HG03045 (cell line): ENCODE measurements at regions not wholly inside any gene's neighbourhood (a gene's known extent, or its start where the extent isn't known, plus 50 kb on each side); places are given as distances from the start of the nearest gene placed in this dataset.
"Not testable (repeated sequence)": the region's sequence is repeated elsewhere in the genome, so short reads cannot be mapped to it uniquely, and the experiment has no call there.

Source experiments
- ATAC-seq: cut with Tn5 transposase; IDR thresholded peaks from one replicate; pipeline ENCODE4 v1.9.1; 2021; ENCODE audit warnings: mild to moderate bottlenecking, moderate library complexity; ENCODE audit not compliant: unreplicated experiment

DNA sequence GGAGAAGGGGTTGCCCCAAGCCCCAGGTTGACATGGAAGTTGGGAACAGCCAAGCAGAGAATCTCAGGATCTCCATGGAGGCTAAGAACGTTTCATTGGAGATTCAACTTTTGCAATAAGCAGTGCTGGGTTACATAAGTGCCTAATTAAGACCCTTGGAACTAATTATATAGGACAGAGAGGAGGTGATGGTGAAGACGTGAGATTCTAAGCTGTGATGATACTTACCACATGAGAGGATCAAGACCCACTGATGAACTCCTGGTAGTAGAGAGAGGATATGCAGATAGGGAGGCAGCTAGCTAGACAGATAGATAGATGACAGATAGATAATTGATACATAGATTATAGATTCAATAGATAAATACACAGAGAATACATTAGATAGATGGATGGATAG lies 278.5 kb downstream of the SHOX start:
- ATAC-seq, result not testable (repeated sequence)

DNA sequence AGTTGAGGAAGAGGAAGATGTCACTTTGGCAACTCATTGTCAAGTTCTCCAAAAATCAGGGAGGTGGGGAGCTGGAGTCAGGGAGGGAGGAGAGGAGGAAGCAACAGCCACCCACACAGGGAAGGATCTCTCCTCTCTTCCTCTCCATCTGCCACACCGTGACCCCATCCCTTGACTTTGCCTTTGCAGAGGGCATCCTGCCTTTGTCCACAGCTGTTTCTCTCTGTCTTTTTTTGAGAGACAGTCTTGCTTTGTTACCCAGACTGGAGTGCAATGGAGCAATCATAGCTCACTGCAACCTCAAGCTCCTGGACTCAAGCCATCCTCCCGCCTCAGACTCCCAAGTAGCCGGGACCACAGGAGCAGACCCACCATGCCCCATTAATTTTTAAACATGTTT lies 276.0 kb downstream of the SHOX start:
- ATAC-seq, result no peak

DNA sequence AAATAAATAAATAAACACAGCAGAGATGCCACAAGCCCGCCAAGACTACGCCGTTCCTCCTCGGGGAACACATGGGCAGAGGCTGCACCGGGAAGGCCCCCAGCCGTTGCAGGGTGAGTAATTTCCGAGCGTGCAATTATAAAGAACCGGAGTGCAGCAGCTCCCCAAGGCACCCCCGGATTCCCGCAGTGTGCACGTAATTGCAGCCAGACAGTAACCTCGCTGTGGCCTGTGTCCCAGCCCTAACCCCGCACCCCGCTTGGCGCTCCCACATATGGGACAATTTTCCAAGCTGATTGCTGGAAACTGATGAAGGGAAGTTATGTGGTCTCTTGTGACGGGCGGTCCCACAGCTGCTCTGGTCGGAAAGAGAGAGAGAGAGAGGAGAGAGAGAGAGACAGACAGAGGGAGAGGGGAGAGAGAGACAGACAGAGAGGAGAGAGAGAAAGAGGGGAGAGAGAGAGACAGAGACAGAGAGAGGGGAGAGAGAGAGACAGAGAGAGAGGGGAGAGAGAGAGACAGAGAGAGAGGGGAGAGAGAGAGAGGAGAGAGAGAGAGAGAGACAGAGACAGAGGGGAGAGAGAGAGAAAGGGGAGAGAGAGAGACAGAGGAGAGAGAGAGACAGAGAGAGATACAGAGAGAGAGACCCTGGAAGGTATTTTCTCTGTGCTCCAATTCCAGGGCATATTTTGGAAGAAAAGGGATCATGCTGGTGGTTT lies 275.4 kb downstream of the SHOX start:
- no peak for ATAC-seq

DNA sequence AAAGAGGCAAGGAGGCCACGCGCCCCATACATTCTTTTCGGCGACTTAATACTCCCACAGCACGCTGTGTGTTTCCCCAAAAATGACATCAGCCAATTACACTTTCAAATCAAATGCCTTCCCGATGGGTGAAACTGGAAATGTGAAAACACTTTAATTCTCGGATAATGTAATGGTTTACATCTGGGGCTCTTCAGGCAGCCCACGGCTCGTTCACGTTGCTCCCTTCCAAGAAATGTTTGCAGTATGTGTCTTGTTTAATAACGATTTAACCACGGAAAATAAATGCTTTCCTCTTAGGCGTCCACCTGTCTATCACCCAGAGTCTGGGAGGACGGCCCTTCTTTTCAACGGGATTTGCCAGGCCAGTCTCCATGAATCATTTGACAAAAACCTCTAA lies 272.5 kb downstream of the SHOX start:
- ATAC-seq, result no peak

DNA sequence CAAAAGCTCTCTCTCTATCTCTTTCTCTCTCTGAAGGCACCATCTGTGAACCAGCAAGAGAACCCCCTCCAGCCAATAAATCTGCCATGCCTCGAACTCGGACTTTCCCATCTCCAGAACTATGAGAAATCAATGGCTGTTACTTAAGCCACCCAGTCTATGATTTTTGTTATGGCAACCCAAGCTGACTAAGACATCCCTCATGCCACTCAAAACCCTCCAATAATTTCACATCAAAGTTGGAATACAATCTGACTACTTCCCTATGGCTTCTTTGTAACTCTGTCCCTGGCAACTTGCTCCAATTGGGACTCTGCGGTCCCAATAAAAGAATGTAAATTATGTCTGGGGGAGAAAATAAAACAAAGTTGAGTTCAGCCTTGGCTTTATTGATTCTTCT lies 265.7 kb downstream of the SHOX start:
- ATAC-seq, result no peak

DNA sequence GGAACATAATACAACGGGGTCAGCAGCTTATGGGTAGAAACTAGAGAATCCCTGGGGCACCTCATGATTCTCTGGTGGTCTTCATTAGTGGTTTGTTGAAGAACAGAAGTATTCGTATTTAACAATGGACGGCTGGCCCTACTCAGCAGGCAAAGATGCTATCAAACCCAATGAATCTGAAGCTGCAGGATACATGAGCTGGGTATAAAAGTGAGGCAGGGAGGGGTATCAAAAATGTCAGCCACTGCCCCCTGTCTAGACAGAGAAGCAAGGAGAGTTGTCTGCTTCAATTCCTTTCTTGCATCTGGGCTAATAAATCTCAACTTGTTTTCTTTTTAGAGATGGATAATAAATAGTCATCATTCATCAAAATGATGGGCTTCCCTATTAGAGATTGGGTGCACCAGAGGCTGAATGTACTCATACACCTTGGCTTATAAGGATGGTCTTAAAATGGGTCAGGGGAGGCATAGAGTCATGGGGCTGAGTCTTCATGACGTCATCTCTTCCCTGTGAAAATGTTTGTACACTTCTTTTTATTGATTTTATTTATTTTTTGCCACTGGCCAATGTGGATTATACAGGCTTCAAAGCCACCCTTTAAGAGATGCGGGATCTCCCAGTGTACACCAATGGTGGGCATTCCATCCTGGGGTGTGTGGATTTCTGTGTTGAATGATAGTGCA lies 259.5 kb downstream of the SHOX start:
- no peak for ATAC-seq

DNA sequence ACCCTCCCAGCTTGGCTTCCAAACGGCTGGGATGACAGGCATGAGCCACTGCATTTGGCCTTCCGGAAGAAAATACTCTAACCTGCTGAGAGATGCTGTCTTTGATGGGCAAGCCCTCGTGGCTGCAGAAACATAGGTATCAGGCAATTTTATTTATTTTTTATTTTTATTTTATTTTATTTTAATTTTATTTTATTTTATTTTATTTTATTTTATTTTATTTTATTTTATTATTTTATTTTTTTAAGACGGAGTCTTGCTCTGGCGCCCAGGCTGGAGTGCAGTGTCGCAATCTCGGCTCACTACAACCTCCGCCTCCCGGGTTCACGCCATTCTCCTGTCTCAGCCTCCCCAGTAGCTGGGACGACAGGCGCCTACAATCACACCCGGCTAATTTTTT lies 257.1 kb downstream of the SHOX start:
- ATAC-seq, result not testable (repeated sequence)

DNA sequence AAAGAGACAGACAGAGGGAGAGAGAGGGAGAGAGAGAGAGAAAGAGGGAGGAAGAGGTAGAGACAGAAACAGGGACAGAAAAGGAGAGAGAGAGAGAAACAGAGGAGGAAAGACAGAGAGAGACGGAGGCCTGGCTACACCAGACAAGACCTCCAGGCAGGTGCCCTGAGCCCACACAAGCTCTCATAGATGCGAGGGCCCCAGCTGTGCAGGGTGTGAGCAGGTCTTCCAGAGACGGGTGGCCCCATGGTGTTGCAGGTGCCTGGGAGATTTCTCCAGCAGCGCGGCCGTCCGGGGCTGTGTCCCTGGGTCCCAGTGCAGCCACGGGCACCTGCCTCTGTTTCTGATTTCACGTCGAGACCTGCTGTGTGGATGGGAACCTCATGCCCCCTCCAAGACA lies 253.0 kb downstream of the SHOX start:
- no peak for ATAC-seq

DNA sequence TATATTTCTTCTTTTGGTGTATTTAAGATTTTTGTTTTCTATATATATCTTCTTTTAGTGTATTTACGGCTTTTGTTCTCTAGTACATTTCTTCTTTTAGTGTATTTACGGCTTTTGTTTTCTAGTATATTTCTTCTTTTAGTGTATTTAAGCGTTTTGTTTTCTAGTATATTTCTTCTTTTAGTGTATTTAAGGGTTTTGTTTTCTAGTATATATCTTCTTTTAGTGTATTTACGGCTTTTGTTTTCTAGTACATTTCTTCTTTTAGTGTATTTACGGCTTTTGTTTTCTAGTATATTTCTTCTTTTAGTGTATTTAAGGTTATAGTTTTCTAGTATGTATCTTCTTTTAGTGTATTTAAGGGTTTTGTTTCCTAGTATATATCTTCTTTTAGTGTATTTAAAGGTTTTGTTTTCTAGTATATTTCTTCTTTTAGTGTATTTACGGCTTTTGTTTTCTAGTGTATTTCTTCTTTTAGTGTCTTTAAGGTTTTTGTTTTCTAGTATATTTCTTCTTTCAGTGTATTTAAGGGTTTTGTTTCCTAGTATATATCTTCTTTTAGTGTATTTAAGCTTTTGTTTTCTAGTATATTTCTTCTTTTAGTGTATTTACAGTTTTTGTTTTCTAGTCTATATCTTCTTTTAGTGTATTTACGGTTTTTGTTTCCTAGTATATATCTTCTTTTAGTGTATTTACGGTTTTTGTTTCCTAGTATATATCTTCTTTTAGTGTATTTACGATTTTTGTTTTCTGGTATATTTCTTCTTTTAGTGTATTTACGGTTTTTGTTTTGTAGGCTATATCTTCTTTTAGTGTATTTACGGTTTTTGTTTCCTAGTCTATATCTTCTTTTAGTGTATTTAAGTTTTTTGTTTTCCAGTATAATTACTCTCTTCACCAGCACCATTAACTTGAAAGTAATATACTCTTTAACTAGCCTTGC lies 249.4 kb downstream of the SHOX start:
- ATAC-seq, result not testable (repeated sequence)

DNA sequence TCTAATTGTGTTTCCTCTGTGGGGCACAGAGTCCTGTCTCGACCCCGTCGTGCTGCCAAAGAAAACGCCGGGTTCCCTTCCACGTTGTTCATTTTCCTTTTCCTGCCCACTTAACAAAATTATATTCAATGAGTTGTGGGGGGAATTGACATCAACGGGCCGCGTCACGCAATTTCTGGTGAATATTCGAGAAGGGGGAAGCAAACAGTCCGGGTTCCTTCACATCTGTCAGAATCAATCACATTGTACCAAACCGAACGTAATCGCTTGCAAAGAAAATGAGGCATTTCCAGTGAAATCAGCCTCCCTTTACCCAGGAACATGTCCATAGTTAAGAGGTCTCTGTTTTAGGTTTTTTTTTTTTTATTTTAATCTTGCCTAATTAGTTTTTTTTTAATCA lies 243.5 kb downstream of the SHOX start:
- ATAC-seq, result no peak

DNA sequence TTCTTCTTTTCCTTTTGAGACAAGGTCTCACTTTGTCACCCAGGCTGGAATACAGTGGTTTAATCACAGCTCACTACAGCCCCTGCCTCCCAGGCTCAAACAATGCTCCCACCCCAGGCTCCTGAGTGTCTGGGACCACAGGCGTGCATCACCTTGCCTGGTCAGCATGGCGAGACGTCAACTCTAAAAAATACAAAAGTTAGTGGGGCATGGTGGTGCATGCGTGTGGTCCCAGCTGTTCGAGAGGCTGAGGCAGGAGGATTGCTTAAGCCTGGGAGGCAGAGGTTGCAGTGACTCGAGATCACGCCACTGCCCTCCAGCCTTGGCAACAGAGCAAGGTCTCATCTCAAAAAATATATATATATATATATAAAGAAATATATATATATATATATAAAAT lies 242.4 kb downstream of the SHOX start:
- ATAC-seq, result no peak

DNA sequence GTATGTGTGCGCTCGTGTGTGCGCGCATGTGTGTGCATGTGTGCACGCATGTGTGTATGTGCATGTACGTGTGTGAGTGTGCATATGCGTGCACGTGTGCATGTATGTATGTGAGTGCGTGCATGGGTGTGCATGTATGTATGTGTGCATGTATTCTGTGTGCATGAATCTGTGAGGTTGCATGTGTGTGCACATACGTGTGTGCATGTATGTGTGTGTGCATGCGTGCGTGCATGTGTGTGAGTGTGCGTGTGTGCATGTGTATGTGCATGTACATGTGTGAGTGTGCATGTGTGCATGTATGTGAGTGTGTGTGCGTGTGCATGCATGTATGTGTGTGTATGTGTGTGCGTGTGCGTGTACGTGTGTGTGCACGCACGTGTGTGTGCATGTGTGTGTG lies 241.5 kb downstream of the SHOX start:
- ATAC-seq, result no peak

DNA sequence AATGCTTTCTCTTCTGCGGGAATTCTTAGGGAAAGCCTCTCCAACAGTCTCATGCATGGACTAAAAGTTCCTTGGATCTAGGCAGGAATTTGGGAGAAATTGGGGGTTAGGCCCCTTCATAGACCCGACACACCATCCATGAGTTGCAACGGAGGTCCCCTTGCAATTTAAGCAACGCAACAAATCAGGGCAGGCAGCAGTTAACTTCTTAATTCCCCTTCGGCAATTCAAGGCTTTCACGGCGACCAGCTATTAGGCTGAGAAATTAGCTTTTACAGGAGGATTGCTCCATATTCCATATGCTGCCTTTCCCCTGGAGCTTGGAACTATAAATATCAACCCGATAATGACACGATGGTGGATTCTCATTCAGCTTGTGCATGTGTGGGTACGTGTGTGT lies 241.0 kb downstream of the SHOX start:
- no peak for ATAC-seq

DNA sequence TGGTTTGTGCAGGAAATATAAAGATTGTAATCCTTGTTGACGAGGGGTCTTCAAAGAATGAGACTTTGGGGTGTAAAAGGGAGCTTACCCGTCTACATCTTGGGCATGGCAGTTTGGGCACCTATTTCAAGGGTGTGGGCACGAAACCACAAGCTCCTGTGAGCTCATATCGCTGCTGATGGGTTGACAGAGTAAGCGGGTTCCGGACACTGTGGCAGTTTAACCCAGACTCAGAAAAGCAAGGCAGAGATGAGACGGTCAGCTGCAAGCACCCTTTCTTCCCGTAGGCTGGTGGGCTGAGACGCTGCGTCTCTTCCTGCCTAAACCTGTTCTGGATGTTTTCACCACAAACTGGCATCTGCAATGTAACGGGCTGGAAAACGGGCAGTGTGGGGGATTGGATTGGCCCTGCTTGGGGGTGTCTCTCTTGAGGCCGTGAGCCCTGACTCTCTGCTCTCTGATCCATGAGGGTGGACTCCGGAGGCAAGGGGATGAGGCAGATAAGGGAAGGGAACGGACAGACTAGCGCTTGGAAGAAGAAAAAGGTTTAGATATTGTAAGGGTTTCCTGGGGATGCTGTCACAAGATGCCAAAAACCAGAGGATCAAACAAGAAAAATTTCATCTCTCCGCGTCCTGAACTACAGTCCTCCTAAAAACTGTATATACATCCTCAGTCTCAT lies 237.5 kb downstream of the SHOX start:
- ATAC-seq, result no peak

DNA sequence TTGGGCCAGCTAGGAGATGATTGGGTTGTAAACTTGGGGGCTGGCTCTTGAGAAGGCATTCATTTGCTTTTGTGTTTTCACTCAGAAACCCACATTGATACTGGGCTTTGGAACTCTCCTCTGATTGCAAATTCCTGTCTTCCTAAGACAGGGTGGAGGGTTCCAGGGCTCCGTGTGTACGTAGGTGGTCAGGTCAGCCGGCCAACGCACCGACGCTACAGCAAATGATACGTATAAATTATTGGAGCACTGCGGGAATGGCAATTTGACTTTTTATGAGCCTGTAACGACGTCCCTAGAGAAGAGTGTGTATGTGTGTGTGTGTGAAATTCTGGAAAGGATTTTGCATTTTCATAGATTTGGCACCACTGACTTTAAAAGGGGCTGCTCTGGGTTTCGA lies 236.9 kb downstream of the SHOX start:
- ATAC-seq, result no peak

DNA sequence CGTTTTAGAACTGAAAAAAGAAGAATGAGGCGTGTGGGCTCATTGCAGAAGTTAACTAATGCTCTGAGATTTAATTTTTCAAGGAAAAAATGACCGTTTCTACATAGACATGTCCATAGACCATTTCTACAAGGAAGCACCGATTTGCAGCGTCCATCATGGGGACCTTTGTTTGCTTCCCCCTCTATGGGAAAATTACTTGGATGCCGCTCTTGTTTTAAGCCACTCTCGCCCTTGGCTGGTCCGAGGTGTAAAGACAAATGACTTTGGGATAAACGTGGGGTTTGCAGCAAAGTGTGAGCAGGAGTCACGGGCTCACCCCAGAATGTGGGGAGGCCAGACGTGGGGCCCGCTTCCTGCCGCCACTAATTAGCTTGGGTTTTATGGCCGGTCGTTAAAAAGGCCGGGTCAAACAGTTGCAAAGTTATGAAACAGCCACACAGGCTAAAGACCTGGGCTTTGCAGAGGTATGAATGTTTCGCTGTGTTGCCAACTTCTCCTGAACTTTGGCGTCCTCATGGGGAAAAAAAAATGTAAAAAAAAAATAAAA lies 235.9 kb downstream of the SHOX start:
- ATAC-seq, result no peak

DNA sequence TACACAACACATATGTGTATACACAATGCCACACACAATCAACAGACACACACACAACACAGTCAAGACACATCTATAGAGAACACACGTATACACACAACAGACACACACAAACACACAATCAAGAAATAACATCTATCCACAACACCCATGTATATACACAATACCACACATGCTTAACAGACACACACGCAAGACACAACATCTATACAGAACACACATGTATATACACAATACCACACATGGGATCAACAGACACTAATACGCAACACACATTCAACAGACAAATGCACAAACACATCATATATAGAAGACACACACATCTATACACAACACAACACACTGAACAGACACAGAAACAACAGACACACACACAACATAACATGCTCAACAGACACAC lies 234.8 kb downstream of the SHOX start:
- ATAC-seq, result no peak

DNA sequence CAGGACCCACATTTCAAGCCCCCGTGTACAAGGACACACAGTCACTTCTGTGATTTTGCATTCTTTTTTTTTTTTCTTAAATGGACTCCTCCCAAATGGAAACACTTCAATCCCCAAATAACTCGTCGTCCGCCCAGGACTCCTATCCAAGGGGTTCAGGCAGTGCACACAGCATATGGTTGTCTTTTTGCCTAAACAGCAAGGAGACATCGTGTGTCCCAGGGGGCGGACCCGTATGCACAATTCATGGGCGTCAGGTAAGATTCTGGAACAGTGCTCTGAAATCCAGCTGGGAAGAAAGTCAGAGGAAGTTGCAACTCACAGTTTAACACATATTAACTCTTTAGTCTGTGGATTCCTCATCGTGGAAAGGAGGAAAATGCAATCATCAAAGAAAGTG lies 231.3 kb downstream of the SHOX start:
- no peak for ATAC-seq

DNA sequence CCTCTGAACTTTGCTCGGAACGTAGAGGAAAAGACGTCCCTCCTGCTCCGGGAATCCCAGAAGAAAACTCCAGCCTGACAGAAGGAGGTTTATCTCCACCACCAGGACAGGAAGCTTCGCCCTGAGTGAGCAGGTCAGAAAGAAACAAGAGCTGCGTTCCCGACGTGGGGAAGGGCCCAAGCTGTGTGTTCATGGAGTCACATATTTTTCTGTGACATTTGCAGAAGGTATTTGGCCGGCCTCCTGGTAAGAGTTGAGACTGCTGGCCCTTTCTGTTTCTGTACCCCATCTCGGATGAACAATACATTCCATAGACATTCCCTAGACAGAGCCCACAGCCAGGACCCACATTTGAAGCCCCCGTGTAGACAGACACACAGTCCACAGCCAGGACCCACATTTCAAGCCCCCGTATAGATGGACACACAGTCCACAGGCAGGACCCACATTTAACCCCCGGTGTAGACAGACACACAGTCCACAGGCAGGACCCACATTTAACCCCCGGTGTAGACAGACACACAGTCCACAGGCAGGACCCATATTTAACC lies 230.8 kb downstream of the SHOX start:
- ATAC-seq, result no peak

DNA sequence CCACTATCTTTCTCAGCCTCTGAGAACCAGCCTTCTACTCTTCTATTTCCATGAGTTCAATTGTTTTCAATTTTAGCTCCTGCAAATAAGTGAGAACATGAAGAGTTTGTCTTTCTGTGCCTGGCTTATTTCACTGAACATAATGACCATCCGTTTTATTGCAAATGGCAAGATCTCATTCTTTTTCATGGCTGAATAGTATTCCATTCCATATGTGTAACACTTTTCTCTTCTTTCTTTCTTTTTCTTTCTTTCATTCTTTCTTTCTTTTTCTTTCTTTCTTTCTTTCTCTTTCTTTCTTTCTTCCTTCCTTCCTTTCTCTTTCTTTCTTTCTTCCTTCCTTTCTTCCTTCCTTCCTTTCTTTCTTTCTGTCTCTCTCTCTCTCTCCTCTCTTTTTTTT lies 228.7 kb downstream of the SHOX start:
- no peak for ATAC-seq
